NCI-H2227 treated with DMSO at 0.1 percent for 48 hours (cell line): ENCODE measurements at regions not wholly inside any gene's neighbourhood (a gene's known extent, or its start where the extent isn't known, plus 50 kb on each side); places are given as distances from the start of the nearest gene placed in this dataset.
A peak's percentile ranks its signal among the peaks of the same experiment; 100 is the strongest.

Experiments
- DNase-seq: peaks from one replicate; lab custom pipeline; 2025; lab: John Stamatoyannopoulos, UW

- DNase-seq: no peak
These were observed 717.7 kb upstream of the PIK3C3 start for GRCh38 chr18:41237317-41237716.

GRCh38 chr18:41231681-41232080, 723.4 kb upstream of the PIK3C3 start:
- DNase-seq: no peak

GRCh38 chr18:41227993-41228392, 727.0 kb upstream of the PIK3C3 start:
- no peak for DNase-seq

- DNase-seq: no peak
These were observed 728.1 kb upstream of the PIK3C3 start for GRCh38 chr18:41226911-41227310.

GRCh38 chr18:41226186-41226585, 728.8 kb upstream of the PIK3C3 start:
- DNase-seq: no peak

GRCh38 chr18:41216341-41217003, 738.6 kb upstream of the PIK3C3 start:
- DNase-seq: no peak

- no peak for DNase-seq
These were observed 747.3 kb upstream of the PIK3C3 start for GRCh38 chr18:41207706-41208105.

- DNase-seq: no peak
These were observed 748.6 kb upstream of the PIK3C3 start for GRCh38 chr18:41206341-41206830.

GRCh38 chr18:41199212-41199611, 755.8 kb upstream of the PIK3C3 start:
- DNase-seq: no peak

GRCh38 chr18:41197967-41198366, 757.1 kb upstream of the PIK3C3 start:
- no peak for DNase-seq

- no peak for DNase-seq
These were observed 784.7 kb upstream of the PIK3C3 start for GRCh38 chr18:41170346-41170745.

- DNase-seq: no peak
These were observed 789.4 kb upstream of the PIK3C3 start for GRCh38 chr18:41165625-41166024.

GRCh38 chr18:41162781-41163180, 792.3 kb upstream of the PIK3C3 start:
- no peak for DNase-seq

GRCh38 chr18:41162191-41162590, 792.8 kb upstream of the PIK3C3 start:
- DNase-seq: no peak

GRCh38 chr18:41155910-41156851, 798.9 kb upstream of the PIK3C3 start:
- DNase-seq: no peak

- DNase-seq: no peak
These were observed 800.0 kb upstream of the PIK3C3 start for GRCh38 chr18:41155025-41155424.

GRCh38 chr18:41153871-41154270, 801.2 kb upstream of the PIK3C3 start:
- DNase-seq: no peak

GRCh38 chr18:41150316-41150715, 804.7 kb upstream of the PIK3C3 start:
- DNase-seq: peak; percentile 65

- DNase-seq: peak; percentile 39
These were observed 808.7 kb upstream of the PIK3C3 start for GRCh38 chr18:41146301-41146700.

GRCh38 chr18:41145516-41145915, 809.5 kb upstream of the PIK3C3 start:
- no peak for DNase-seq

- DNase-seq: no peak
These were observed 810.6 kb upstream of the PIK3C3 start for GRCh38 chr18:41144441-41144840.

- DNase-seq: no peak
These were observed 814.5 kb upstream of the PIK3C3 start for GRCh38 chr18:41140506-41140905.

- no peak for DNase-seq
These were observed 819.9 kb upstream of the PIK3C3 start for GRCh38 chr18:41135146-41135545.
